Liver (tissue), 3 donors: ENCODE measurements at regions not wholly inside any gene's neighbourhood (a gene's known extent, or its start where the extent isn't known, plus 50 kb on each side); places are given as distances from the start of the nearest gene placed in this dataset.

Experiments
- CTCF ChIP-seq: fragments of 150-350 bp; IDR thresholded peaks from 2 replicates; pipeline ENCODE4 v1.5.1; 2017; ENCODE audit warnings: improper control_type of control experiment, low read depth, low read length; ENCODE audit not compliant: missing input control
- SP1 ChIP-seq: IDR thresholded peaks from 2 replicates; pipeline ENCODE4 v1.6.1; 2018; ENCODE audit warnings: antibody characterized with exemption, mild to moderate bottlenecking
- donor health status: healthy.
- donor health status: healthy.

GRCh38 chr9:79800578-79800977 lies 228.8 kb downstream of the TLE4 start:
- no peak for TF ChIP-seq CTCF
- TF ChIP-seq SP1: no peak
